Type B pancreatic cell (in vitro differentiated cells): ENCODE measurements at regions not wholly inside any gene's neighbourhood (a gene's known extent, or its start where the extent isn't known, plus 50 kb on each side); places are given as distances from the start of the nearest gene placed in this dataset.

Source experiments
- DNase-seq: peaks from one replicate; pipeline ENCODE4 v3.0.0; 2021; ENCODE audit warnings: mixed read lengths; ENCODE audit not compliant: unreplicated experiment; ENCODE audit errors: extremely low spot score
- H3K27ac Mint-ChIP-seq: 2 replicates; pipeline ENCODE4 v1.8.0; 2021; ENCODE audit warnings: mild to moderate bottlenecking, mixed read lengths
- H3K27me3 Mint-ChIP-seq: 2 replicates; pipeline ENCODE4 v1.8.0; 2021; ENCODE audit warnings: mixed read lengths
- H3K36me3 Mint-ChIP-seq: 2 replicates; pipeline ENCODE4 v1.8.0; 2021; ENCODE audit warnings: mixed read lengths
- H3K4me1 Mint-ChIP-seq: one replicate; pipeline ENCODE4 v1.8.0; 2021; ENCODE audit warnings: mixed read lengths; ENCODE audit not compliant: unreplicated experiment
- H3K4me3 Mint-ChIP-seq: 2 replicates; pipeline ENCODE4 v1.8.0; 2021; ENCODE audit warnings: mild to moderate bottlenecking, mixed read lengths
- H3K9me3 Mint-ChIP-seq: 2 replicates; pipeline ENCODE4 v1.8.0; 2021; ENCODE audit warnings: mixed read lengths
- TF ChIP-seq, protein P1 (sequence below): fragments of 200-600 bp; sonication (generic); conservative IDR thresholded peaks from 2 replicates; pipeline ENCODE4 v1.5.0; 2021; ENCODE audit warnings: antibody characterized with exemption, mild to moderate bottlenecking

- Mint-ChIP-seq H3K27me3 (peaks cover 56% of the 10 kb centered on the region), H3K36me3 (no peaks in the 10 kb centered on the region), H3K4me1 (no peaks in the 10 kb centered on the region), H3K9me3 (no peaks in the 10 kb centered on the region), H3K27ac (no peak overlapping the region), H3K4me3 (no peak overlapping the region)
- TF ChIP-seq, protein P1, sequence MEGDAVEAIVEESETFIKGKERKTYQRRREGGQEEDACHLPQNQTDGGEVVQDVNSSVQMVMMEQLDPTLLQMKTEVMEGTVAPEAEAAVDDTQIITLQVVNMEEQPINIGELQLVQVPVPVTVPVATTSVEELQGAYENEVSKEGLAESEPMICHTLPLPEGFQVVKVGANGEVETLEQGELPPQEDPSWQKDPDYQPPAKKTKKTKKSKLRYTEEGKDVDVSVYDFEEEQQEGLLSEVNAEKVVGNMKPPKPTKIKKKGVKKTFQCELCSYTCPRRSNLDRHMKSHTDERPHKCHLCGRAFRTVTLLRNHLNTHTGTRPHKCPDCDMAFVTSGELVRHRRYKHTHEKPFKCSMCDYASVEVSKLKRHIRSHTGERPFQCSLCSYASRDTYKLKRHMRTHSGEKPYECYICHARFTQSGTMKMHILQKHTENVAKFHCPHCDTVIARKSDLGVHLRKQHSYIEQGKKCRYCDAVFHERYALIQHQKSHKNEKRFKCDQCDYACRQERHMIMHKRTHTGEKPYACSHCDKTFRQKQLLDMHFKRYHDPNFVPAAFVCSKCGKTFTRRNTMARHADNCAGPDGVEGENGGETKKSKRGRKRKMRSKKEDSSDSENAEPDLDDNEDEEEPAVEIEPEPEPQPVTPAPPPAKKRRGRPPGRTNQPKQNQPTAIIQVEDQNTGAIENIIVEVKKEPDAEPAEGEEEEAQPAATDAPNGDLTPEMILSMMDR, result no peak
- no peak for DNase-seq
Measured at GRCh38 chr5:62133426-62133825, 172.6 kb upstream of the KIF2A start.

DNA sequence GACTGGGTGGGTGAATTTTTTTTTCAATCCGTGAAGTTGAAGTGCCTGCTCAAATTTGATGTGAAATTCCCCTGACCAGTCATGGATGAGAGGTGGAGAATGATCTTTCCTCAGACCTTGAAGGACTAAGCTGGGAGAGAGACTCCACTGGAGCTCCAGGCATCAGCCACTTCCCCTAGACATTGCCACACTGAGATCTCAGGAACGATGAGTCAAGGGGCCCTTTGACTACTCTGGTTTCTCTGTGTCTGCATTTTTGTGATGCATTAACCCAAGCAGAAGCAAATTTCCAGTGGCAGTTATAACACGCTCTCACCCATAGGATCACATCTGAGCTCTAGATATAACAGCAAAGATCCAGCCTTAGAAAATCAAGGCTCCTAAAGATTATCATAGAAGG, 171.2 kb upstream of the KIF2A start:
- peaks cover 58% of the 10 kb centered on the region for H3K27me3 Mint-ChIP-seq
- no peaks in the 10 kb centered on the region for H3K9me3 Mint-ChIP-seq
- DNase-seq, result no peak
- no peak overlapping the region for H3K27ac Mint-ChIP-seq
- peaks cover 5% of the 10 kb centered on the region for H3K4me1 Mint-ChIP-seq
- no peak overlapping the region for H3K4me3 Mint-ChIP-seq
- no peaks in the 10 kb centered on the region for H3K36me3 Mint-ChIP-seq
- TF ChIP-seq, protein P1, result no peak

DNA sequence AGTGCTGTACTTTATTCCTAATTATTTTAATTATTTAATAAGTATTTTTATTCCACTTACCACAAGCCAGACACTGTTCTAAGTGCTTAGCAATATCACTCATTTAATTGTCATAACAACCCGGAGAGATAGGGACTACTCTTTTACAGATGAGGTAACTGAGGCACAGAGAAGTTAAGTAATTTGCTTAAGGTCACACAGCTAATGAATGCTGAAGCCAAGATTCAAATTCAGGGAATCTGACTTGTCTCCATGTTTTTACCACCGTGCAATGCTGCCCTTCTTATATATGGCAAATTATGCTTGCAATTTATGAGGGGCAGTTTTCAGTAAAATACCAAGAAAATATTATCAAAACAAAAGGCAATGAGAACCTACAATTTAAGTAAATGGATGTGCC, 168.4 kb upstream of the KIF2A start:
- no peak for DNase-seq
- Mint-ChIP-seq H3K27ac (no peak overlapping the region), H3K36me3 (no peaks in the 10 kb centered on the region), H3K9me3 (no peaks in the 10 kb centered on the region), H3K27me3 (peaks cover 50% of the 10 kb centered on the region), H3K4me3 (no peak overlapping the region), H3K4me1 (peaks cover 7% of the 10 kb centered on the region)
- TF ChIP-seq, protein P1, result no peak

- Mint-ChIP-seq H3K9me3 (no peaks in the 10 kb centered on the region), H3K27me3 (peaks cover 57% of the 10 kb centered on the region), H3K27ac (no peak overlapping the region), H3K4me3 (no peak overlapping the region), H3K36me3 (no peaks in the 10 kb centered on the region), H3K4me1 (peaks cover 17% of the 10 kb centered on the region)
- no peak for DNase-seq
- TF ChIP-seq, protein P1, result no peak
Measured at GRCh38 chr5:62138607-62139006, 167.4 kb upstream of the KIF2A start.

DNA sequence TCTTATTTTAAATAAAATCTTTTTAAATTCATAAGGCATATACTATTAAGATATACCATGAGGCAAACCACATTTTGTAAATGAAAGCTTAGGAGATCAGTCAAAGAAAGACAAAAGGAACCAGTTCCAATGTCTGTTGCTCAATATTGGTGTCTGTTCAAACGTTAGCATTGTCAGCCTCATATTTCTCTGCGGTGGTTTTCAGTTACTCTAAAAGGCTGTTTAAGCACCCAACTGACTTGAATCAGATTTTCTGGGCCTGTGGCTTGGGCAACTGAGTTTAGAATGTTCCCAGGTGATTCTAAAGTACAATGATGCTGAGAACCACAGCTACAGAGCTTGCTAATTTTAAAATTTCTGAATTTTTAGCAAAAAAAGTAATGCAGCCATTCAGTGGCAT, 166.3 kb upstream of the KIF2A start:
- TF ChIP-seq, protein P1, result no peak
- no peaks in the 10 kb centered on the region for H3K9me3 Mint-ChIP-seq

DNA sequence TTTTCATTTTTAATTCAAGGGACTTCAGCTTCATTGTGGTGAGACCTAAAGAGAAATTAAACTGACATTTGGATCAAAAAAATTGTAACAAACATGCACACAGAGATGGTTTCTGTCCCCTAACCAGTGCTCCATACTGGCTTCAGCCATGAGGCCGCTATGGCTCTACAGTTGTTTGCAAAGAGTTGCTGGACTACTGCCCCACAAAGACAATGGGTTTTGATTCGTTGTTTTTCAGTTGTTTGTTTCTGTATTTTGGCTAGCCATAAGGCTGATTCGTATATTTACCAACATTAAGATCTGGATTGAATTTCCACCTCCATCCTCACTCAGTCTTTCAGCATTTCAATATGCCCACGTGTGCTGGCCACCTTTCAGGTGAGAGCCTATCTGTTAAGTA, 163.7 kb upstream of the KIF2A start:
- TF ChIP-seq, protein P1, result no peak
- H3K4me1 Mint-ChIP-seq, result peaks cover 25% of the 10 kb centered on the region
- H3K27ac Mint-ChIP-seq, result no peak overlapping the region
- H3K36me3 Mint-ChIP-seq, result no peaks in the 10 kb centered on the region
- H3K9me3 Mint-ChIP-seq, result no peaks in the 10 kb centered on the region
- H3K4me3 Mint-ChIP-seq, result no peak overlapping the region
- no peak for DNase-seq
- H3K27me3 Mint-ChIP-seq, result peaks cover 59% of the 10 kb centered on the region

More for the DNA sequence above, 166.3 kb upstream of the KIF2A start:
- Mint-ChIP-seq H3K4me3 (no peak overlapping the region), H3K4me1 (peaks cover 25% of the 10 kb centered on the region), H3K27ac (no peak overlapping the region), H3K27me3 (peaks cover 61% of the 10 kb centered on the region), H3K36me3 (no peaks in the 10 kb centered on the region)
- no peak for DNase-seq
